HepG2 (cell line): ENCODE measurements at regions not wholly inside any gene's neighbourhood (a gene's known extent, or its start where the extent isn't known, plus 50 kb on each side); places are given as distances from the start of the nearest gene placed in this dataset.

Source experiments
- BCL6 ChIP-seq: IDR thresholded peaks from 2 replicates; pipeline ENCODE4 v1.6.1; 2016; ENCODE audit warnings: missing genetic modification reagents, missing compliant biosample characterization
- FOXA1 ChIP-seq, 2 experiments: fragments of 450-650 bp in 1 of 2; sonication (generic) in 1 of 2; formaldehyde crosslinking in 1 of 2; IDR thresholded peaks; 2 replicates each; pipeline versions ENCODE4 v1.4.0 to v1.6.1; 2016 to 2020; ENCODE audit warnings: missing genetic modification reagents in 1 of 2
- FOXJ3 ChIP-seq: sonication (generic); formaldehyde crosslinking; IDR thresholded peaks from 2 replicates; pipeline ENCODE4 v1.4.0; 2020; ENCODE audit warnings: missing genetic modification reagents, mild to moderate bottlenecking, borderline replicate concordance
- TCF7 ChIP-seq: sonication (generic); IDR thresholded peaks from 2 replicates; pipeline ENCODE4 v1.6.1; 2016; ENCODE audit warnings: antibody characterized with exemption, low read depth
- ZKSCAN8 ChIP-seq: IDR thresholded peaks from 2 replicates; pipeline ENCODE4 v1.6.1; 2016; ENCODE audit warnings: borderline replicate concordance, missing genetic modification reagents, missing compliant biosample characterization
- ZNF598 ChIP-seq: sonication (generic); formaldehyde crosslinking; IDR thresholded peaks from 2 replicates; pipeline ENCODE4 v1.5.1; 2020; ENCODE audit warnings: mild to moderate bottlenecking, missing genetic modification reagents, borderline replicate concordance
- ZNF720 ChIP-seq: sonication (generic); formaldehyde crosslinking; IDR thresholded peaks from 2 replicates; pipeline ENCODE4 v1.4.0; 2020; ENCODE audit warnings: missing genetic modification reagents
- TF ChIP-seq, protein P1 (sequence below): sonication (generic); formaldehyde crosslinking; conservative IDR thresholded peaks from 2 replicates; pipeline ENCODE4 v1.4.0; 2020; ENCODE audit warnings: mild to moderate bottlenecking, missing genetic modification reagents, moderate library complexity
- TF ChIP-seq, protein P2 (sequence below): sonication (generic); formaldehyde crosslinking; IDR thresholded peaks from 2 replicates; pipeline ENCODE4 v1.5.0; 2020; ENCODE audit warnings: missing genetic modification reagents
- TF ChIP-seq, protein P3 (sequence below): sonication (generic); formaldehyde crosslinking; IDR thresholded peaks from 2 replicates; pipeline ENCODE4 v1.5.0; 2020; ENCODE audit warnings: missing genetic modification reagents
- TF ChIP-seq, protein P4 (sequence below): sonication (generic); formaldehyde crosslinking; IDR thresholded peaks from 2 replicates; pipeline ENCODE4 v1.8.0; 2022; ENCODE audit warnings: mild to moderate bottlenecking, missing genetic modification reagents, moderate library complexity

DNA sequence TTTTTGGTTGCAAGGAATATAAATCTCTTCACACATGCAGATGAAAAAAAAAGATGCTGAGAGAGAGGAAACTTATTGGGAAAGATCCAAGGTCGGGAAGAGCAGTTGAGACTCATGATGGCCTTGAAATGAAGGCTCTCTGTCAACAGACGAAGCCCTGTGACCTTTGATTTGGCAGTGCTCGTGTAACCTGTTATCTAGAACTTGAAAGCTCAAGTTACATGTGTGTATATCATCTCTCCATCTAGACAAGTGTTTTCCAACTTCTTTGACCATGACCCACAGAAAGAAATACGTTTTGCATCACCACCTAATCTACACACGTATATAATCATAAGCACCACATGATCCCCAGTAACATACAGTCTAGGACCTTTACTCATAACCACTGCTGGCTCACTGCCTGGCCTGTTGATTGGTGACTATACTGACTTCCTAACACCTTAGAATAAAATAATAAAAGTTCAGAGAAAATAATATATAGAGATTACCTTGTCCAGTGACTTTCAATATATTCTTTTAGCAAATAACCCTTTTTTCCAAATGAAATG is 319.0 kb upstream of the PKDCC start (continued):
- TF ChIP-seq, protein P1, sequence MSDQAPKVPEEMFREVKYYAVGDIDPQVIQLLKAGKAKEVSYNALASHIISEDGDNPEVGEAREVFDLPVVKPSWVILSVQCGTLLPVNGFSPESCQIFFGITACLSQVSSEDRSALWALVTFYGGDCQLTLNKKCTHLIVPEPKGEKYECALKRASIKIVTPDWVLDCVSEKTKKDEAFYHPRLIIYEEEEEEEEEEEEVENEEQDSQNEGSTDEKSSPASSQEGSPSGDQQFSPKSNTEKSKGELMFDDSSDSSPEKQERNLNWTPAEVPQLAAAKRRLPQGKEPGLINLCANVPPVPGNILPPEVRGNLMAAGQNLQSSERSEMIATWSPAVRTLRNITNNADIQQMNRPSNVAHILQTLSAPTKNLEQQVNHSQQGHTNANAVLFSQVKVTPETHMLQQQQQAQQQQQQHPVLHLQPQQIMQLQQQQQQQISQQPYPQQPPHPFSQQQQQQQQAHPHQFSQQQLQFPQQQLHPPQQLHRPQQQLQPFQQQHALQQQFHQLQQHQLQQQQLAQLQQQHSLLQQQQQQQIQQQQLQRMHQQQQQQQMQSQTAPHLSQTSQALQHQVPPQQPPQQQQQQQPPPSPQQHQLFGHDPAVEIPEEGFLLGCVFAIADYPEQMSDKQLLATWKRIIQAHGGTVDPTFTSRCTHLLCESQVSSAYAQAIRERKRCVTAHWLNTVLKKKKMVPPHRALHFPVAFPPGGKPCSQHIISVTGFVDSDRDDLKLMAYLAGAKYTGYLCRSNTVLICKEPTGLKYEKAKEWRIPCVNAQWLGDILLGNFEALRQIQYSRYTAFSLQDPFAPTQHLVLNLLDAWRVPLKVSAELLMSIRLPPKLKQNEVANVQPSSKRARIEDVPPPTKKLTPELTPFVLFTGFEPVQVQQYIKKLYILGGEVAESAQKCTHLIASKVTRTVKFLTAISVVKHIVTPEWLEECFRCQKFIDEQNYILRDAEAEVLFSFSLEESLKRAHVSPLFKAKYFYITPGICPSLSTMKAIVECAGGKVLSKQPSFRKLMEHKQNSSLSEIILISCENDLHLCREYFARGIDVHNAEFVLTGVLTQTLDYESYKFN (CRISPR knock-in tag): 0 out of 2 replicates have a peak, but pooled peaks have one; percentile 24
- TF ChIP-seq FOXJ3 (CRISPR knock-in tag) (peak; percentile 35; the same call in 1 of the 2 replicates), FOXA1 (IDR thresholded peaks at IDR 0.05) (no peak), FOXA1 (CRISPR knock-in tag; IDR thresholded peaks at IDR 0.05) (peak; percentile 58; the same call in 1 of the 2 replicates), ZKSCAN8 (CRISPR knock-in tag) (no peak), ZNF598 (CRISPR knock-in tag) (no peak), TCF7 (peak; percentile 33; the same call in 1 of the 2 replicates), BCL6 (CRISPR knock-in tag) (peak; percentile 54; the same call in 1 of the 2 replicates), ZNF720 (no peak)
- TF ChIP-seq, protein P2, sequence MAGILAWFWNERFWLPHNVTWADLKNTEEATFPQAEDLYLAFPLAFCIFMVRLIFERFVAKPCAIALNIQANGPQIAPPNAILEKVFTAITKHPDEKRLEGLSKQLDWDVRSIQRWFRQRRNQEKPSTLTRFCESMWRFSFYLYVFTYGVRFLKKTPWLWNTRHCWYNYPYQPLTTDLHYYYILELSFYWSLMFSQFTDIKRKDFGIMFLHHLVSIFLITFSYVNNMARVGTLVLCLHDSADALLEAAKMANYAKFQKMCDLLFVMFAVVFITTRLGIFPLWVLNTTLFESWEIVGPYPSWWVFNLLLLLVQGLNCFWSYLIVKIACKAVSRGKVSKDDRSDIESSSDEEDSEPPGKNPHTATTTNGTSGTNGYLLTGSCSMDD (CRISPR knock-in tag): no peak
- TF ChIP-seq, protein P3, sequence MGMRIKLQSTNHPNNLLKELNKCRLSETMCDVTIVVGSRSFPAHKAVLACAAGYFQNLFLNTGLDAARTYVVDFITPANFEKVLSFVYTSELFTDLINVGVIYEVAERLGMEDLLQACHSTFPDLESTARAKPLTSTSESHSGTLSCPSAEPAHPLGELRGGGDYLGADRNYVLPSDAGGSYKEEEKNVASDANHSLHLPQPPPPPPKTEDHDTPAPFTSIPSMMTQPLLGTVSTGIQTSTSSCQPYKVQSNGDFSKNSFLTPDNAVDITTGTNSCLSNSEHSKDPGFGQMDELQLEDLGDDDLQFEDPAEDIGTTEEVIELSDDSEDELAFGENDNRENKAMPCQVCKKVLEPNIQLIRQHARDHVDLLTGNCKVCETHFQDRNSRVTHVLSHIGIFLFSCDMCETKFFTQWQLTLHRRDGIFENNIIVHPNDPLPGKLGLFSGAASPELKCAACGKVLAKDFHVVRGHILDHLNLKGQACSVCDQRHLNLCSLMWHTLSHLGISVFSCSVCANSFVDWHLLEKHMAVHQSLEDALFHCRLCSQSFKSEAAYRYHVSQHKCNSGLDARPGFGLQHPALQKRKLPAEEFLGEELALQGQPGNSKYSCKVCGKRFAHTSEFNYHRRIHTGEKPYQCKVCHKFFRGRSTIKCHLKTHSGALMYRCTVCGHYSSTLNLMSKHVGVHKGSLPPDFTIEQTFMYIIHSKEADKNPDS (CRISPR knock-in tag): no peak
- TF ChIP-seq, protein P4, sequence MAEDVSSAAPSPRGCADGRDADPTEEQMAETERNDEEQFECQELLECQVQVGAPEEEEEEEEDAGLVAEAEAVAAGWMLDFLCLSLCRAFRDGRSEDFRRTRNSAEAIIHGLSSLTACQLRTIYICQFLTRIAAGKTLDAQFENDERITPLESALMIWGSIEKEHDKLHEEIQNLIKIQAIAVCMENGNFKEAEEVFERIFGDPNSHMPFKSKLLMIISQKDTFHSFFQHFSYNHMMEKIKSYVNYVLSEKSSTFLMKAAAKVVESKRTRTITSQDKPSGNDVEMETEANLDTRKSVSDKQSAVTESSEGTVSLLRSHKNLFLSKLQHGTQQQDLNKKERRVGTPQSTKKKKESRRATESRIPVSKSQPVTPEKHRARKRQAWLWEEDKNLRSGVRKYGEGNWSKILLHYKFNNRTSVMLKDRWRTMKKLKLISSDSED (CRISPR knock-in tag): no peak
- TF ChIP-seq, all 625 proteins: peak for 23
